ENCODE measurements at regions not wholly inside any gene's neighbourhood (a gene's known extent, or its start where the extent isn't known, plus 50 kb on each side); places are given as distances from the start of the nearest gene placed in this dataset.
"Not testable (repeated sequence)": the region's sequence is repeated elsewhere in the genome, so short reads cannot be mapped to it uniquely, and the experiment has no call there.

GRCh38 chr14:22184157-22184829 is 404.7 kb downstream of the DAD1 start:
- no peak for DNase-seq

- DNase-seq, result no peak
Observed at GRCh38 chr14:22180045-22180444, 409.0 kb downstream of the DAD1 start.

GRCh38 chr14:22179190-22179589 is 409.8 kb downstream of the DAD1 start:
- DNase-seq, result no peak

DNA sequence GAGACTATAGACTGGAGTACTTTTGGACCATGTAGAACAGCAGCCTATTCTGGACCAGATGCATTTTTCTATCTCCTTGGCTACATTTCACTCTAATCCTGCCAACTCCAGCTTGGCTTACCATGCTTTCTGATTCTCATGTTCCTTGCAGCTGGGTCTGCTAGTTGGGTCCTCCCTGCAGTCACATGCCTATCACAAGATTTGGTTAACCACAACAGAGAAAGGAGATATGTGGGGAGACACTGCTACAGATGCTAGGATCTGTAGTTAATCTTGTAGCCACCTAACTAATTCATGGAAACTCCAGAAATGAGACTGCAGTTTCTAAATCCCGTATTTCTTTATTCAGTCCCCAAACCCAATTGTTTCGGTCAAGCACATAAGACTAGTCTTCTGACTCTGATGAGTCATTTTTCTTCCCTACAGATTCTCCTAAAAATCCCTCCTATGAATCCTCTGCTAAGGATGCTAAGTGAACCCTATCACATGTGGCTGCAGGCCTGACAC is 410.6 kb downstream of the DAD1 start:
- DNase-seq, result no peak

- DNase-seq, result no peak
Observed at GRCh38 chr14:22177870-22178269, 411.2 kb downstream of the DAD1 start.

- DNase-seq, result no peak
Observed at GRCh38 chr14:22176957-22177356, 412.1 kb downstream of the DAD1 start.

- not testable (repeated sequence) for DNase-seq
Observed at GRCh38 chr14:22175278-22175558, 413.8 kb downstream of the DAD1 start.

- no peak for DNase-seq
Observed at GRCh38 chr14:22174412-22175277, 414.4 kb downstream of the DAD1 start.

- DNase-seq, result no peak
Observed at GRCh38 chr14:22168092-22168955, 420.7 kb downstream of the DAD1 start.

GRCh38 chr14:22164616-22165015 is 424.4 kb downstream of the DAD1 start:
- no peak for DNase-seq

DNA sequence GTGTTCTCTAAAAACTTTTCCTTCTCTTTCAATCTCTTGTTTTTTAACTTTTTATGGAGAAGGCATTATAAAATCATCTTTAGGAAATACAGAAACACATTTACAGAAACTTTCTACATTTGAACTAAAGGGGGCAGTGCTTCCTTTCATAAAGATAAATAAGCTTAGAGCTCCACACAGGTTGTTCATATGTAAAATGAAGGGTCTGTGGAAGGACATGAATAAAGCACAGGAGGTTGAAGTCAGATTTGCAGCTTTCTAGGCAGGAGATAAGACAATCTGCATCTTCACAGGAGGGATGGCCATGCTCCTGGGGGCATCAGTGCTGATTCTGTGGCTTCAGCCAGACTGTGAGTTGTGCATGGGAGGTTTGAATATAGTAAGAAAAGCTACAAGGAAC is 426.0 kb downstream of the DAD1 start:
- DNase-seq, result no peak

- no peak for DNase-seq
Observed at GRCh38 chr14:22159957-22160356, 429.1 kb downstream of the DAD1 start.

- DNase-seq, result no peak
Observed at GRCh38 chr14:22159099-22159498, 429.9 kb downstream of the DAD1 start.

DNA sequence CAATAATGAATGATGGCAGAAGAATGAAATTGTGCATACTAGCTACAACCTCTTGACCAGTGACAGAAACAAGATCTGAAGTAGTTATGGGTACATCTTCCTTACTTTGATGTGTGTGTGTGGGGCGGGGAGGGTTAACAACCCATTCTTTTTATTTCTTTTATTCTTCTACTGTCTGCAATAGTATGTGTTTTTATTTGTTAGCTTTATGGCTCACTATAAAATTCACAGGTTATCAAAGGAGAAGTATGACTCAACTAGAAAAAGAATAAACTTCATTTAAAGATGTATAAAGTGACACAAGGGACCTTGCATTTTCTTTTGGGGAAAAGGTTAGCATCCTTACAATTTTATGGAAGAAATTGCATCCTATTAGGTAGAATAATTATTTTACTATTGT is 430.5 kb downstream of the DAD1 start:
- DNase-seq, result no peak

- no peak for DNase-seq
Observed at GRCh38 chr14:22155571-22155970, 433.5 kb downstream of the DAD1 start.

GRCh38 chr14:22152903-22153302 is 436.1 kb downstream of the DAD1 start:
- DNase-seq, result no peak

- no peak for DNase-seq
Observed at GRCh38 chr14:22152161-22152870, 436.7 kb downstream of the DAD1 start.

DNA sequence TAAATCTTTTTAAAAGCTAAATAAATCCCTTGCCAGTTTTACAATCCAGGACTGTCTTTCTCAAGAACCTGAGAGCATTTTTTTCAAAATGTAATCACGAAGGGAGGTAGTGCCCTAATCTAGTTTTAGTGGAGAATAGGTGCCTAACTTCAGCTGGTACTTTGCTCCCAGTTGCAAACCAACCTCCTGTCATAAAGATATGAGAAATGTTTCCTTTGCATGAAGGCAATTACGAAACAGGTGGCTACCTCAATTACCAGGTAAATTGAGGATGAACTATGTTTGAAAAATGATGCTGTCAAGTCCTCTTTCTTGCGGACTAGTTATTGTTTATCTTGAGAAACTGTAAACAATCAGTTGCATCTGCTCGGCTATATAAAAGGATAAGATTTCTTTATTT is 437.9 kb downstream of the DAD1 start:
- DNase-seq, result no peak

DNA sequence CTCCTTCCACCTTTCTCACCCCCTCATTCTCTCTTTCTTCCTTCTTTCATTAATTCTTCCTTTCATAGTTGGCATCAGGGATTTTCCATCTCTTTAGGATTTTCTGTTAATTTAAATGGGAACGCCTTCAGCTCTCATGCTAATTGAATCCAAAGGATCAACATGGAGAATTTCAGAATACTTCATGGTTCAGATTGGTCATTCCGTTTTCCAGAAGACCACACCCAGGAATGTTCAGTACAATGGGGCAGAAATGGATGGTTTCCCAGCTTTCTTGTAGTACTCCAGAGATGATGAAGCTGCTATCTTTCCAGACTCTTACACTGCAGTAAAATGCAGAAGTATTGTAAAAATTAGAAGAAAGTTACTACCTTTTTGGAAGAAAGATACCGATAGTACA is 440.0 kb downstream of the DAD1 start:
- no peak for DNase-seq

DNA sequence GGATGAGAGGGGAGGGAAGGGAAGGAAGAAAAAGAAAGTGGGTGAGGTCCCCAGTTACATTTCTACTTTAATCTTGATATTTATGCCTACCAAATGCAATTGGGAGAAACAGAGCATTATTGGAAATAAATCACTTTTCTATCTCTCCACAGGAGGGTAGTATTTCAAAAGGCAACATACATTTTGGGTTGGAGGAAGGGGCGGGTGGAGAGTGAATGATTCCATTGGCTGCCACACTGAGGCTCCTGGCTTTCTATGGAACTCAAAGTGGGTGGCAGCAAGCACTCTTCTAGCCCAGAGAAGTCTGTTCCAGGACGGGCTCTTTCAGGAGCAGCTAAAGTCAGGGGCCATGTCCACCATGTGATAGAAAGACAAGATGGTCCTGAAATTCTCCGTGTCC is 441.3 kb downstream of the DAD1 start:
- DNase-seq, result no peak

DNA sequence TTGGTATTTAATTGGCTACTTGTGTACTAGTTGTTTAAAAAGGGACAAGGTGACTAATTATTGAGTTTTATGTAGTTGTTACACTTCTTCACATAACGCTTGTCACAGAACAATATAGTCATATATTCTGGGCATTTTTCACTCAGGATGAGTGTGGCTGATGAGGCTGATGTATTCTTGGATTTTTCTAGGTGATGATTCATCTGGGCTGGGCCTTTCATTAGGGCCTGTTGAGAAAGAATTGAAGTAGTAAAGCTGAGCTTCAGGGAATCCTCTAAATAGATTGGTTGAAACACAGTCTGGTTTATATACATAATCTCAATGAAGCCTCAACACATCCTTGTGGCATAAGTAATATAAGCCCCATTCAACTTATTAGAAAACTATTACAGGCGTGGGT is 445.7 kb downstream of the DAD1 start:
- DNase-seq, result no peak

DNA sequence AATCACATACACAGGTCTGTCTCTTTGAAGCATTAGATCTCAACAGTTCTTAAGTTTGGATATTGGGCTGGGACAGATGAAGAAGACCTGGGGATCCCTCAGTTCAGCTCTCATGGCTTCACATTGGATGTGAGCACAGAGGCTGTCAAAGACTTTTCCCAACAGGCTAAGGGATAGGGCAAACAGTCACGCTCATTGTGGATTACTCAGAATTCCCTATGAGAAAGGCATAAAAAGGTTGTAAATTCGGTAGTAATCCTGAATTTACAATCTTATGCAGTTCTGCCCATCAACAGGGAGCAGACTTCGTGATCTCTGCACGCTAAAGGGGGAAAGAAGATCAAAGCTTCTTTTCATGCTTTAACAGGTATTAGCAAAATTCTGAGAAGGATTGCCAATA is 448.4 kb downstream of the DAD1 start:
- no peak for DNase-seq
